Body of pancreas (tissue), 4 donors: ENCODE measurements at regions not wholly inside any gene's neighbourhood (a gene's known extent, or its start where the extent isn't known, plus 50 kb on each side); places are given as distances from the start of the nearest gene placed in this dataset.

Experiments used
- ATAC-seq: fragments of 150-250 bp; one replicate; pipeline ENCODE4 v1.9.1; 2016
- DNase-seq, 4 donors: peaks; one replicate each; pipeline ENCODE4 v3.0.0-alpha.2; 2019
- H3K27ac ChIP-seq, 4 donors: fragments of 200-600 bp; sonication (generic); 1 replicate in 3 of 4; 2 replicates in 1 of 4; pipeline versions ENCODE4 v1.5.1 to v1.6.1; 2016 to 2019; ENCODE audit warnings: mild to moderate bottlenecking in 1 of 4, mixed read lengths in 1 of 4, moderate library complexity in 1 of 4
- H3K27me3 ChIP-seq, 2 donors: fragments of 200-600 bp; sonication (generic); one replicate each; pipeline ENCODE4 v1.6.0; 2016; ENCODE audit warnings: mild to moderate bottlenecking in 1 of 2
- H3K36me3 ChIP-seq, 2 donors: fragments of 200-600 bp; sonication (generic); replicated peaks in 1 of 2; 2 replicates each; pipeline ENCODE4 v1.5.1; 2016; ENCODE audit warnings: low read depth in 2 of 2; ENCODE audit not compliant: insufficient read depth in 1 of 2
- H3K4me1 ChIP-seq: fragments of 200-600 bp; sonication (generic); one replicate; pipeline ENCODE4 v1.6.0; 2016
- H3K4me3 ChIP-seq, 2 donors: fragments of 200-600 bp; sonication (generic); 1 replicate in 1 of 2; 2 replicates in 1 of 2; pipeline ENCODE4 v1.5.1; 2016 to 2019
- H3K9me3 ChIP-seq, 3 donors: fragments of 200-600 bp; sonication (generic); 1 replicate in 2 of 3; 2 replicates in 1 of 3; pipeline ENCODE4 v1.5.1; 2016
- POLR2A ChIP-seq, 3 donors: fragments of 450-650 bp; IDR thresholded peaks; one replicate each; pipeline ENCODE4 v1.6.1; 2016; ENCODE audit warnings: antibody characterized with exemption in 3 of 3, mild to moderate bottlenecking in 2 of 3
- WGBS, 2 donors: methylation state at CpG; one replicate each; pipeline ENCODE4 v1.1.5; 2017; 5-methylcytosine and 5-hydroxymethylcytosine counted together
- intact Hi-C: fragments of 100-400 bp; cut with DNase I; formaldehyde crosslinking; loops from one replicate; pipeline ENCODE4 v1.15.1; 2023
- TF ChIP-seq, protein P1 (sequence below), 7 experiments: fragments of 450-650 bp in 4 of 7; fragments of 200-600 bp in 3 of 7; sonication (generic) in 3 of 7; IDR thresholded peaks; one replicate each; pipeline ENCODE4 v1.5.1; 2016 to 2019; ENCODE audit warnings: antibody characterized with exemption in 7 of 7

GRCh38 chr2:117644403-117644802, 170.1 kb upstream of the DDX18 start:
- TF ChIP-seq, protein P1, sequence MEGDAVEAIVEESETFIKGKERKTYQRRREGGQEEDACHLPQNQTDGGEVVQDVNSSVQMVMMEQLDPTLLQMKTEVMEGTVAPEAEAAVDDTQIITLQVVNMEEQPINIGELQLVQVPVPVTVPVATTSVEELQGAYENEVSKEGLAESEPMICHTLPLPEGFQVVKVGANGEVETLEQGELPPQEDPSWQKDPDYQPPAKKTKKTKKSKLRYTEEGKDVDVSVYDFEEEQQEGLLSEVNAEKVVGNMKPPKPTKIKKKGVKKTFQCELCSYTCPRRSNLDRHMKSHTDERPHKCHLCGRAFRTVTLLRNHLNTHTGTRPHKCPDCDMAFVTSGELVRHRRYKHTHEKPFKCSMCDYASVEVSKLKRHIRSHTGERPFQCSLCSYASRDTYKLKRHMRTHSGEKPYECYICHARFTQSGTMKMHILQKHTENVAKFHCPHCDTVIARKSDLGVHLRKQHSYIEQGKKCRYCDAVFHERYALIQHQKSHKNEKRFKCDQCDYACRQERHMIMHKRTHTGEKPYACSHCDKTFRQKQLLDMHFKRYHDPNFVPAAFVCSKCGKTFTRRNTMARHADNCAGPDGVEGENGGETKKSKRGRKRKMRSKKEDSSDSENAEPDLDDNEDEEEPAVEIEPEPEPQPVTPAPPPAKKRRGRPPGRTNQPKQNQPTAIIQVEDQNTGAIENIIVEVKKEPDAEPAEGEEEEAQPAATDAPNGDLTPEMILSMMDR (IDR thresholded peaks at IDR 0.05): no peak
- TF ChIP-seq POLR2A (IDR thresholded peaks at IDR 0.05): no peak
- H3K9me3 ChIP-seq: no peaks in the 10 kb centered on the region
- H3K27ac ChIP-seq: no peak overlapping the region
- no peaks in the 10 kb centered on the region for H3K36me3 ChIP-seq
- no peaks in the 10 kb centered on the region for H3K27me3 ChIP-seq
- ATAC-seq: no peak
- 63 to 75% methylated on average over 3 of the region's 3 CpGs for WGBS, 2 donors
- intact Hi-C loops: no loop called here
- no peak overlapping the region for H3K4me3 ChIP-seq
- no peak for DNase-seq
- no peaks in the 10 kb centered on the region for H3K4me1 ChIP-seq

DNA sequence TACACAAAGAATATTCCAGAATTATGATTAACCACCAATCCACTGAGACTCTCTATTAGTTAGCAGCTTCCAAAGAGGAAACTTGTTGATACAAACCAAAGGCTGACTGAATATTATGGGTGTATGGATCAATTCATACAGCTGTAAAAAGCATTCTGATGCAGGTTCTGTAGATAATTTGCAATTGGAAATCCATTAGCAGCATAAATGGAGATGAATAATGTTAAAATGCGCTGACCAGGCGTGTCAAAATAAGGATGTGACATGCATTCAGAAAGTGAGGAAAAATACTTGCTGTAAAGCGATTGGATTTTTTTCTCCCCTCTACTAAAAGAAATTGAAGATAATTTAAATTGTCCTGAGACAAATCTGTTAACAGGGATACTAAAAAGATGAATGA, 169.0 kb upstream of the DDX18 start:
- ATAC-seq (no peak), DNase-seq (no peak)
- no peak for TF ChIP-seq POLR2A (IDR thresholded peaks at IDR 0.05)
- TF ChIP-seq, protein P1 (IDR thresholded peaks at IDR 0.05): no peak
- Histone ChIP-seq H3K4me3 (no peak overlapping the region), H3K27ac (no peak overlapping the region), H3K9me3 (no peaks in the 10 kb centered on the region), H3K36me3 (no peaks in the 10 kb centered on the region), H3K27me3 (no peaks in the 10 kb centered on the region), H3K4me1 (no peaks in the 10 kb centered on the region)
- intact Hi-C loops: no loop called here
- 73 to 80% methylated on average over 3 of the region's 3 CpGs for WGBS, 2 donors

- Histone ChIP-seq H3K9me3 (no peaks in the 10 kb centered on the region), H3K4me3 (no peak overlapping the region), H3K36me3 (no peaks in the 10 kb centered on the region), H3K4me1 (no peaks in the 10 kb centered on the region), H3K27me3 (no peaks in the 10 kb centered on the region), H3K27ac (no peak overlapping the region)
- no peak for ATAC-seq
- 51 to 78% methylated on average over 1 of the region's 1 CpG for WGBS, 2 donors
- intact Hi-C loops: no loop called here
- DNase-seq: no peak
- TF ChIP-seq, protein P1 (IDR thresholded peaks at IDR 0.05): no peak
- TF ChIP-seq POLR2A (IDR thresholded peaks at IDR 0.05): no peak
These were observed 168.4 kb upstream of the DDX18 start for GRCh38 chr2:117646099-117646498.

DNA sequence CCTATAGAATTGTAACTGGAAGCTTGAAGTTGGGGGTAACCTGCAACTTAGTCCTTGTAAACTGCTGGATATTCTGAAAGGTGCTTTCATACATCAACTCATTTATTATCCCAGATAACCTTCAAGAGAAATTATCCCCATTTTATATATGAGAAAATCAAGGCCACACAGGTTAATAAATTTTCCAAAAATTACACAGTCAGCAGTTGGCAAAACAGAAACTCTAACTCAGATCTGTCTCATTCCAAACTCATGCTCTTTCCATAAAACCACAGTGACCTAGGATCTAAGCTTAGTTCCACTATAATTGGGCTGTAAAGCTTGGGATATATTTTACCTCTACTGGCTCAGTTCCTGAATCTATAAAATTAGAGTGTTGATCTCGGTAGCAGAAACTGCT, 167.6 kb upstream of the DDX18 start:
- TF ChIP-seq, protein P1 (IDR thresholded peaks at IDR 0.05): no peak
- TF ChIP-seq POLR2A (IDR thresholded peaks at IDR 0.05): no peak
- WGBS, 2 donors: 18 to 33% methylated on average over 1 of the region's 1 CpG
- Histone ChIP-seq H3K4me1 (no peaks in the 10 kb centered on the region), H3K27ac (no peak overlapping the region), H3K4me3 (no peak overlapping the region), H3K27me3 (no peaks in the 10 kb centered on the region), H3K9me3 (no peaks in the 10 kb centered on the region), H3K36me3 (no peaks in the 10 kb centered on the region)
- intact Hi-C loops: no loop called here
- ATAC-seq: no peak
- no peak for DNase-seq

GRCh38 chr2:117656546-117656945, 157.9 kb upstream of the DDX18 start:
- no peak for ATAC-seq
- intact Hi-C loops: no loop called here
- no peaks in the 10 kb centered on the region for H3K4me1 ChIP-seq
- no peaks in the 10 kb centered on the region for H3K27me3 ChIP-seq
- no peak for DNase-seq
- 23 to 27% methylated on average over 4 of the region's 4 CpGs for WGBS, 2 donors
- no peak overlapping the region for H3K4me3 ChIP-seq
- no peak for TF ChIP-seq POLR2A (IDR thresholded peaks at IDR 0.05)
- TF ChIP-seq, protein P1 (IDR thresholded peaks at IDR 0.05): no peak
- H3K36me3 ChIP-seq: no peaks in the 10 kb centered on the region
- H3K9me3 ChIP-seq: no peaks in the 10 kb centered on the region
- H3K27ac ChIP-seq: no peak overlapping the region
